K562 (cell line): ENCODE measurements at regions not wholly inside any gene's neighbourhood (a gene's known extent, or its start where the extent isn't known, plus 50 kb on each side); places are given as distances from the start of the nearest gene placed in this dataset.

Source experiments
- ATAC-seq: fragments of 200-7000 bp; cut with Tn5 transposase; 3 replicates; pipeline ENCODE4 v1.9.1; 2020; ENCODE audit warnings: moderate library complexity
- BruUV-seq: library from RNA; stranded (reverse); fragments of 400-500 nt; replicated peaks from 2 replicates; lab custom pipeline; 2021; lab: Mats Ljungman, UMichigan
- CTCF ChIA-PET: fragments of 300-600 bp; formaldehyde crosslinking; extraction: SDS; loops from one replicate; lab custom pipeline; 2021; ENCODE audit warnings: low intra/inter-chr PET ratio; lab: Yijun Ruan, JAX
- POLR2A ChIA-PET: fragments of 300-600, 350-650 bp; sonication (Branson Sonifier 250); formaldehyde crosslinking; extraction: SDS; loops from one replicate; lab custom pipeline; 2021; ENCODE audit warnings: antibody characterized with exemption, inconsistent platforms; lab: Yijun Ruan, JAX
- DNase-seq, 4 experiments: peaks; one replicate each; pipeline versions ENCODE4 v3.0.0 to v3.0.0-alpha.2; 2011 to 2018; ENCODE audit warnings: low spot score in 3 of 4, mixed read lengths in 3 of 4; ENCODE audit errors: extremely low read depth in 1 of 4
- FAIRE-seq: peaks from 2 replicates; lab custom pipeline; 2011; peaks lifted over from hg19 to GRCh38; lab: Jason Lieb, UNC
- H2AFZ ChIP-seq: 2 replicates; pipeline ENCODE4 v1.6.0; 2011; ENCODE audit warnings: low read depth, low read length, control low read depth, inconsistent platforms
- H3K27ac ChIP-seq: fragments of 200-600 bp; 3 replicates; pipeline ENCODE4 v1.8.0; 2011; ENCODE audit warnings: low read depth, mild to moderate bottlenecking, control low read depth, inconsistent platforms, low read length, moderate library complexity, mixed read lengths; ENCODE audit errors: extremely low read depth
- H3K27me3 ChIP-seq, 2 experiments: fragments of 300-600 bp in 1 of 2; 2 replicates in 1 of 2; 3 replicates in 1 of 2; pipeline versions ENCODE4 v1.6.0 to v1.8.0; 2011; ENCODE audit warnings: inconsistent platforms in 2 of 2, low read length in 2 of 2, mild to moderate bottlenecking in 1 of 2, mixed read lengths in 1 of 2, moderate library complexity in 1 of 2; ENCODE audit not compliant: control insufficient read depth in 2 of 2, insufficient read depth in 2 of 2
- H3K36me3 ChIP-seq: fragments of 300-600 bp; 3 replicates; pipeline ENCODE4 v1.8.0; 2011; ENCODE audit warnings: mild to moderate bottlenecking, low read length, inconsistent platforms; ENCODE audit not compliant: control insufficient read depth, insufficient read depth
- H3K4me1 ChIP-seq, 2 experiments: fragments of 200-600 bp in 1 of 2; replicated peaks in 1 of 2; 2 replicates in 1 of 2; 3 replicates in 1 of 2; pipeline versions ENCODE4 v1.5.1 to v1.8.0; 2011; ENCODE audit warnings: inconsistent platforms in 2 of 2, low read length in 2 of 2, mild to moderate bottlenecking in 1 of 2, mixed read lengths in 1 of 2, moderate library complexity in 1 of 2; ENCODE audit not compliant: control insufficient read depth in 2 of 2, insufficient read depth in 2 of 2
- H3K4me2 ChIP-seq: 2 replicates; pipeline ENCODE4 v1.6.1; 2011; ENCODE audit warnings: low read length, control low read depth, inconsistent platforms, mixed read lengths; ENCODE audit not compliant: insufficient read depth
- H3K4me3 ChIP-seq: fragments of 200-600 bp; sonication (generic), shearing (Covaris generic); 2 replicates; pipeline ENCODE4 v1.5.1; 2016; ENCODE audit warnings: control low read depth, inconsistent platforms
- H3K79me2 ChIP-seq: fragments of 200-600 bp; 3 replicates; pipeline ENCODE4 v1.8.0; 2011; ENCODE audit warnings: low read length, inconsistent platforms; ENCODE audit not compliant: control insufficient read depth, insufficient read depth
- H3K9ac ChIP-seq, 2 experiments: 2 replicates each; pipeline versions ENCODE4 v1.6.0 to v1.6.1; 2011; ENCODE audit warnings: low read depth in 2 of 2, low read length in 2 of 2, control low read depth in 1 of 2, inconsistent platforms in 1 of 2, mild to moderate bottlenecking in 1 of 2, mixed read lengths in 1 of 2; ENCODE audit not compliant: insufficient read depth in 1 of 2
- H3K9me1 ChIP-seq: one replicate; pipeline ENCODE4 v1.6.0; 2011; ENCODE audit warnings: inconsistent platforms, mild to moderate bottlenecking, low read length, moderate library complexity; ENCODE audit not compliant: control insufficient read depth, insufficient read depth
- H3K9me3 ChIP-seq: replicated peaks from 2 replicates; pipeline ENCODE4 v1.5.1; 2011; ENCODE audit warnings: low read depth, low read length, inconsistent platforms; ENCODE audit not compliant: control insufficient read depth, insufficient read depth
- H4K20me1 ChIP-seq: replicated peaks from 2 replicates; pipeline ENCODE4 v1.6.1; 2011; ENCODE audit warnings: low read length, inconsistent platforms, mixed read lengths; ENCODE audit not compliant: control insufficient read depth, insufficient read depth
- CBFA2T3 ChIP-seq: fragments of 450-650 bp; IDR thresholded peaks from 2 replicates; pipeline ENCODE4 v1.6.1; 2017
- EHMT2 ChIP-seq: fragments of 450-650 bp; IDR thresholded peaks from 2 replicates; pipeline ENCODE4 v1.6.1; 2018; ENCODE audit warnings: antibody characterized with exemption
- HDAC8 ChIP-seq: fragments of 450-650 bp; IDR thresholded peaks from 2 replicates; pipeline ENCODE4 v1.6.1; 2016; ENCODE audit warnings: mild to moderate bottlenecking, missing genetic modification characterization, moderate library complexity, missing compliant biosample characterization
- NCOA1 ChIP-seq: fragments of 450-650 bp; IDR thresholded peaks from 2 replicates; pipeline ENCODE4 v1.6.1; 2016; ENCODE audit warnings: low read depth
- SMAD4 ChIP-seq: fragments of 250-450 bp; sonication (Bioruptor Pico); conservative IDR thresholded peaks from 2 replicates; pipeline ENCODE4 v1.8.0; 2021; ENCODE audit warnings: inconsistent platforms, mild to moderate bottlenecking, moderate library complexity
- U2AF2 ChIP-seq: fragments of 200-400 bp; formaldehyde crosslinking; optimal IDR thresholded peaks from 2 replicates; pipeline ENCODE3; 2017; ENCODE audit warnings: low read depth, mild to moderate bottlenecking, low read length
- ZC3H11A ChIP-seq: IDR thresholded peaks from 2 replicates; pipeline ENCODE4 v1.6.1; 2012; ENCODE audit warnings: low read depth, low read length, improper control_type of control experiment
- ZC3H8 ChIP-seq: fragments of 450-650 bp; IDR thresholded peaks from 2 replicates; pipeline ENCODE4 v1.6.1; 2017
- ZNF146 ChIP-seq: IDR thresholded peaks from one replicate; pipeline ENCODE4 v1.6.1; 2018; ENCODE audit warnings: missing compliant biosample characterization; ENCODE audit not compliant: unreplicated experiment
- ZNF668 ChIP-seq: fragments of 250-450 bp; sonication (Bioruptor Pico); IDR thresholded peaks from 2 replicates; pipeline ENCODE4 v1.8.0; 2022; ENCODE audit warnings: mild to moderate bottlenecking, inconsistent platforms
- ZNF75A ChIP-seq: fragments of 450-650 bp; formaldehyde crosslinking; IDR thresholded peaks from 2 replicates; pipeline ENCODE4 v1.4.0; 2020; ENCODE audit warnings: mild to moderate bottlenecking
- WGBS: fragments of 100-300 bp; shearing (Covaris generic); methylation state at CpG from one replicate; pipeline ENCODE4 v1.1.6; 2016; ENCODE audit warnings: low coverage, mixed read lengths; ENCODE audit not compliant: insufficient coverage; ENCODE audit errors: missing lambda C conversion rate; 5-methylcytosine and 5-hydroxymethylcytosine counted together
- in situ Hi-C: fragments of 300-500 bp; cut with MboI; formaldehyde crosslinking; loops from 4 replicates; pipeline ENCODE4 v1.15.0; 2018; ENCODE audit warnings: inconsistent platforms, mixed read lengths
- intact Hi-C: fragments of 100-400 bp; cut with micrococcal nuclease; formaldehyde crosslinking; loops from 2 replicates; pipeline ENCODE4 v1.14.2; 2022
- TF ChIP-seq, protein P1 (sequence below), 2 experiments: fragments of 450-650 bp in 1 of 2; sonication (generic) in 1 of 2; formaldehyde crosslinking in 1 of 2; IDR thresholded peaks; 2 replicates each; pipeline versions ENCODE4 v1.7.1 to v1.9.0; 2016 to 2022; ENCODE audit warnings: inconsistent platforms in 1 of 2, mild to moderate bottlenecking in 1 of 2, missing genetic modification reagents in 1 of 2
- TF ChIP-seq, protein P2 (sequence below): sonication (generic); formaldehyde crosslinking; IDR thresholded peaks from 2 replicates; pipeline ENCODE4 v1.8.1; 2023; ENCODE audit warnings: mild to moderate bottlenecking, missing genetic modification reagents, moderate library complexity

- intact Hi-C loops = no loop called here
- POLR2A ChIA-PET = interaction anchor here (0.7 kb wide), 1 partner anchor 15 kb away, joined by 5 read pairs; no protein-coding TSS in a partner anchor
- TF ChIP-seq ZNF668 (CRISPR knock-in tag) = no peak
- no peak for TF ChIP-seq ZNF146 (CRISPR knock-in tag)
- no peak for TF ChIP-seq ZC3H11A
- no peak for TF ChIP-seq SMAD4 (CRISPR knock-in tag)
- no peak for TF ChIP-seq ZC3H8
- TF ChIP-seq CBFA2T3 = no peak
- TF ChIP-seq NCOA1 = no peak
- TF ChIP-seq, protein P1, sequence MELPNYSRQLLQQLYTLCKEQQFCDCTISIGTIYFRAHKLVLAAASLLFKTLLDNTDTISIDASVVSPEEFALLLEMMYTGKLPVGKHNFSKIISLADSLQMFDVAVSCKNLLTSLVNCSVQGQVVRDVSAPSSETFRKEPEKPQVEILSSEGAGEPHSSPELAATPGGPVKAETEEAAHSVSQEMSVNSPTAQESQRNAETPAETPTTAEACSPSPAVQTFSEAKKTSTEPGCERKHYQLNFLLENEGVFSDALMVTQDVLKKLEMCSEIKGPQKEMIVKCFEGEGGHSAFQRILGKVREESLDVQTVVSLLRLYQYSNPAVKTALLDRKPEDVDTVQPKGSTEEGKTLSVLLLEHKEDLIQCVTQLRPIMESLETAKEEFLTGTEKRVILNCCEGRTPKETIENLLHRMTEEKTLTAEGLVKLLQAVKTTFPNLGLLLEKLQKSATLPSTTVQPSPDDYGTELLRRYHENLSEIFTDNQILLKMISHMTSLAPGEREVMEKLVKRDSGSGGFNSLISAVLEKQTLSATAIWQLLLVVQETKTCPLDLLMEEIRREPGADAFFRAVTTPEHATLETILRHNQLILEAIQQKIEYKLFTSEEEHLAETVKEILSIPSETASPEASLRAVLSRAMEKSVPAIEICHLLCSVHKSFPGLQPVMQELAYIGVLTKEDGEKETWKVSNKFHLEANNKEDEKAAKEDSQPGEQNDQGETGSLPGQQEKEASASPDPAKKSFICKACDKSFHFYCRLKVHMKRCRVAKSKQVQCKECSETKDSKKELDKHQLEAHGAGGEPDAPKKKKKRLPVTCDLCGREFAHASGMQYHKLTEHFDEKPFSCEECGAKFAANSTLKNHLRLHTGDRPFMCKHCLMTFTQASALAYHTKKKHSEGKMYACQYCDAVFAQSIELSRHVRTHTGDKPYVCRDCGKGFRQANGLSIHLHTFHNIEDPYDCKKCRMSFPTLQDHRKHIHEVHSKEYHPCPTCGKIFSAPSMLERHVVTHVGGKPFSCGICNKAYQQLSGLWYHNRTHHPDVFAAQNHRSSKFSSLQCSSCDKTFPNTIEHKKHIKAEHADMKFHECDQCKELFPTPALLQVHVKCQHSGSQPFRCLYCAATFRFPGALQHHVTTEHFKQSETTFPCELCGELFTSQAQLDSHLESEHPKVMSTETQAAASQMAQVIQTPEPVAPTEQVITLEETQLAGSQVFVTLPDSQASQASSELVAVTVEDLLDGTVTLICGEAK (IDR thresholded peaks at IDR 0.05) = no peak
- TF ChIP-seq, protein P1 (CRISPR knock-in tag; IDR thresholded peaks at IDR 0.05) = no peak
- no peak for TF ChIP-seq U2AF2
- no peak for TF ChIP-seq HDAC8 (tag)
- TF ChIP-seq ZNF75A (CRISPR knock-in tag) = no peak
- TF ChIP-seq, protein P2, sequence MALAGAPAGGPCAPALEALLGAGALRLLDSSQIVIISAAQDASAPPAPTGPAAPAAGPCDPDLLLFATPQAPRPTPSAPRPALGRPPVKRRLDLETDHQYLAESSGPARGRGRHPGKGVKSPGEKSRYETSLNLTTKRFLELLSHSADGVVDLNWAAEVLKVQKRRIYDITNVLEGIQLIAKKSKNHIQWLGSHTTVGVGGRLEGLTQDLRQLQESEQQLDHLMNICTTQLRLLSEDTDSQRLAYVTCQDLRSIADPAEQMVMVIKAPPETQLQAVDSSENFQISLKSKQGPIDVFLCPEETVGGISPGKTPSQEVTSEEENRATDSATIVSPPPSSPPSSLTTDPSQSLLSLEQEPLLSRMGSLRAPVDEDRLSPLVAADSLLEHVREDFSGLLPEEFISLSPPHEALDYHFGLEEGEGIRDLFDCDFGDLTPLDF (CRISPR knock-in tag) = no peak
- no peak for TF ChIP-seq EHMT2
These were observed 174.5 kb downstream of the CPE start for GRCh38 chr4:165553221-165553810.

More at GRCh38 chr4:165553221-165553810, 174.5 kb downstream of the CPE start:
- ATAC-seq (no peak), FAIRE-seq (no peak), DNase-seq (no peak)
- no TSS peak for BruUV-seq
- 0% methylated on average over 2 of the region's 2 CpGs for WGBS
- no peaks in the 10 kb centered on the region for H3K36me3 ChIP-seq
- no peaks in the 10 kb centered on the region for H3K27me3 ChIP-seq
- no peaks in the 10 kb centered on the region for H3K79me2 ChIP-seq
- no peak overlapping the region for H3K4me2 ChIP-seq
- in situ Hi-C loops = no loop called here
- CTCF ChIA-PET = no interaction called here
- no peaks in the 10 kb centered on the region for H3K4me1 ChIP-seq
- no peak overlapping the region for H3K4me3 ChIP-seq
- H2AFZ ChIP-seq = no peak overlapping the region
- no peaks in the 10 kb centered on the region for H4K20me1 ChIP-seq
- H3K9me1 ChIP-seq = no peaks in the 10 kb centered on the region
- H3K9ac ChIP-seq = no peak overlapping the region
- no peaks in the 10 kb centered on the region for H3K9me3 ChIP-seq
- H3K27ac ChIP-seq = no peak overlapping the region
